HCT116 (cell line): ENCODE measurements at regions not wholly inside any gene's neighbourhood (a gene's known extent, or its start where the extent isn't known, plus 50 kb on each side); places are given as distances from the start of the nearest gene placed in this dataset.

Experiments used
- ATAC-seq: fragments of 200-7000 bp; cut with Tn5 transposase; 2 replicates; pipeline ENCODE4 v1.9.1; 2020; ENCODE audit warnings: mild to moderate bottlenecking, moderate library complexity
- BruUV-seq: library from RNA; stranded (reverse); fragments of 400-500 nt; replicated peaks from 2 replicates; lab custom pipeline; 2021; lab: Mats Ljungman, UMichigan
- CTCF ChIA-PET: fragments of 300-600 bp; sonication (Branson Sonifier 250); formaldehyde crosslinking; loops from one replicate; lab custom pipeline; 2021; ENCODE audit warnings: antibody characterized with exemption; lab: Charles Lee
- POLR2A ChIA-PET: fragments of 300-600, 350-600 bp; sonication (Branson Sonifier 250); formaldehyde crosslinking; loops from one replicate; lab custom pipeline; 2021; ENCODE audit warnings: antibody characterized with exemption; lab: Charles Lee
- RAD21 ChIA-PET, 2 experiments: fragments of 300-600 bp; sonication (Branson Sonifier 250); formaldehyde crosslinking; loops; one replicate each; lab custom pipeline; 2023; ENCODE audit warnings: low total read pairs in 2 of 2; ENCODE audit not compliant: uncharacterized antibody in 2 of 2, unreplicated experiment in 2 of 2, low non-redundant PET in 1 of 2; lab: Charles Lee
- DNase-seq: peaks from one replicate; pipeline ENCODE4 v3.0.0-alpha.2; 2010; ENCODE audit warnings: low read depth, low spot score
- H2AFZ ChIP-seq: fragments of 200-600 bp; shearing (Covaris generic), sonication (generic); 2 replicates; pipeline ENCODE4 v1.6.1; 2017; ENCODE audit warnings: low read depth, mixed run types, mixed read lengths, antibody characterized with exemption, low read length; ENCODE audit not compliant: poor library complexity, severe bottlenecking
- H3K27ac ChIP-seq: 2 replicates; pipeline ENCODE4 v1.5.1; 2012; ENCODE audit warnings: low read depth, low read length
- H3K27me3 ChIP-seq: fragments of 200-600 bp; sonication (generic); 2 replicates; pipeline ENCODE4 v1.6.1; 2016; ENCODE audit warnings: mixed run types, low read length, mixed read lengths; ENCODE audit not compliant: insufficient read depth
- H3K36me3 ChIP-seq, 2 experiments: fragments of 200-500 bp in 1 of 2; fragments of 200-600 bp in 1 of 2; sonication (Bioruptor generic) in 1 of 2; sonication (generic) in 1 of 2; 2 replicates each; pipeline versions ENCODE4 v1.5.1 to v1.6.1; 2014 to 2016; ENCODE audit warnings: low read length in 2 of 2, inconsistent platforms in 1 of 2, mixed read lengths in 1 of 2, mixed run types in 1 of 2; ENCODE audit not compliant: insufficient read depth in 2 of 2, control insufficient read depth in 1 of 2
- H3K4me1 ChIP-seq, 2 experiments: fragments of 200-600 bp in 1 of 2; sonication (generic) in 1 of 2; 2 replicates each; pipeline versions ENCODE4 v1.5.1 to v1.6.1; 2012 to 2017; ENCODE audit warnings: low read length in 2 of 2, inconsistent platforms in 1 of 2, mild to moderate bottlenecking in 1 of 2, mixed read lengths in 1 of 2, mixed run types in 1 of 2, moderate library complexity in 1 of 2; ENCODE audit not compliant: insufficient read depth in 2 of 2, control insufficient read depth in 1 of 2
- H3K4me2 ChIP-seq: fragments of 200-600 bp; sonication (generic); 2 replicates; pipeline ENCODE4 v1.6.1; 2017; ENCODE audit warnings: mixed run types, low read length, mixed read lengths
- H3K4me3 ChIP-seq, 2 experiments: fragments of 200-600 bp in 1 of 2; sonication (generic) in 1 of 2; replicated peaks in 1 of 2; 2 replicates each; pipeline ENCODE4 v1.5.1; 2011 to 2016; ENCODE audit warnings: low read length in 2 of 2, control low read depth in 1 of 2, low read depth in 1 of 2, mild to moderate bottlenecking in 1 of 2, mixed read lengths in 1 of 2, mixed run types in 1 of 2
- H3K79me2 ChIP-seq: fragments of 200-600 bp; sonication (generic); 2 replicates; pipeline ENCODE4 v1.6.1; 2017; ENCODE audit warnings: mild to moderate bottlenecking, mixed run types, low read length, moderate library complexity, mixed read lengths; ENCODE audit not compliant: insufficient read depth
- H3K9ac ChIP-seq: fragments of 200-600 bp; sonication (generic); 2 replicates; pipeline ENCODE4 v1.6.1; 2016; ENCODE audit warnings: low read length, mixed read lengths
- H3K9me2 ChIP-seq: fragments of 200-600 bp; sonication (generic), shearing (Covaris generic); 2 replicates; pipeline ENCODE4 v1.6.1; 2017; ENCODE audit warnings: mixed run types, mild to moderate bottlenecking, moderate library complexity; ENCODE audit not compliant: insufficient read depth
- H3K9me3 ChIP-seq, 2 experiments: fragments of 200-500 bp in 1 of 2; fragments of 200-600 bp in 1 of 2; sonication (Bioruptor generic) in 1 of 2; sonication (generic) in 1 of 2; 2 replicates each; pipeline ENCODE4 v1.6.1; 2014 to 2017; ENCODE audit warnings: low read length in 2 of 2, mixed read lengths in 2 of 2, inconsistent platforms in 1 of 2, low read depth in 1 of 2, mild to moderate bottlenecking in 1 of 2, mixed run types in 1 of 2, moderate library complexity in 1 of 2; ENCODE audit not compliant: control insufficient read depth in 1 of 2, insufficient read depth in 1 of 2
- H4K20me1 ChIP-seq: fragments of 200-600 bp; sonication (generic), shearing (Covaris generic); 2 replicates; pipeline ENCODE4 v1.6.1; 2017; ENCODE audit warnings: mixed run types, mild to moderate bottlenecking, moderate library complexity; ENCODE audit not compliant: insufficient read depth
- CBX3 ChIP-seq: IDR thresholded peaks from 2 replicates; pipeline ENCODE4 v1.6.1; 2012; ENCODE audit warnings: low read depth
- EGR1 ChIP-seq: IDR thresholded peaks from 2 replicates; pipeline ENCODE4 v1.6.1; 2012; ENCODE audit warnings: low read depth
- ELF1 ChIP-seq: IDR thresholded peaks from 2 replicates; pipeline ENCODE4 v1.6.1; 2012; ENCODE audit warnings: low read depth, borderline replicate concordance
- EZH2 ChIP-seq: fragments of 200-600 bp; sonication (generic); IDR thresholded peaks from 2 replicates; pipeline ENCODE4 v1.6.1; 2017; ENCODE audit warnings: antibody characterized with exemption, mixed run types
- EZH2phosphoT487 ChIP-seq: fragments of 200-600 bp; IDR thresholded peaks from 2 replicates; pipeline ENCODE4 v1.6.1; 2018; ENCODE audit warnings: antibody characterized with exemption, borderline replicate concordance
- FOSL1 ChIP-seq: IDR thresholded peaks from 2 replicates; pipeline ENCODE4 v1.6.1; 2012; ENCODE audit warnings: low read depth
- JUND ChIP-seq: IDR thresholded peaks from 2 replicates; pipeline ENCODE4 v1.6.1; 2012
- RAD21 ChIP-seq: IDR thresholded peaks from 2 replicates; pipeline ENCODE4 v1.6.1; 2012; ENCODE audit warnings: low read depth, mild to moderate bottlenecking
- SIN3A ChIP-seq: IDR thresholded peaks from 2 replicates; pipeline ENCODE4 v1.6.1; 2012; ENCODE audit warnings: low read depth
- SP1 ChIP-seq: IDR thresholded peaks from 2 replicates; pipeline ENCODE4 v1.6.1; 2012; ENCODE audit warnings: low read depth
- SRF ChIP-seq: IDR thresholded peaks from 2 replicates; pipeline ENCODE4 v1.6.1; 2012; ENCODE audit warnings: low read depth
- TCF7L2 ChIP-seq: IDR thresholded peaks from 2 replicates; pipeline ENCODE4 v1.7.0; 2011; ENCODE audit warnings: borderline replicate concordance, inconsistent platforms; ENCODE audit not compliant: insufficient read depth, insufficient read length; ENCODE audit errors: extremely low read depth
- ZFX ChIP-seq: fragments of 450-650 bp; IDR thresholded peaks from 2 replicates; pipeline ENCODE4 v1.6.1; 2017
- intact Hi-C: fragments of 100-400 bp; cut with micrococcal nuclease; formaldehyde crosslinking; loops from 2 replicates; pipeline ENCODE4 v1.10.0; 2022
- TF ChIP-seq, protein P1 (sequence below): IDR thresholded peaks from 2 replicates; pipeline ENCODE4 v1.6.1; 2012
- TF ChIP-seq, protein P2 (sequence below): IDR thresholded peaks from 2 replicates; pipeline ENCODE4 v1.6.1; 2012
- TF ChIP-seq, protein P3 (sequence below), 3 experiments: fragments of 200-600 bp in 1 of 3; sonication (generic) in 1 of 3; IDR thresholded peaks in 2 of 3; conservative IDR thresholded peaks in 1 of 3; 2 replicates each; pipeline ENCODE4 v1.5.1; 2012 to 2017; ENCODE audit warnings: low read depth in 2 of 3, low read length in 2 of 3, antibody characterized with exemption in 1 of 3, borderline replicate concordance in 1 of 3, control low read depth in 1 of 3, mild to moderate bottlenecking in 1 of 3, mixed read lengths in 1 of 3, mixed run types in 1 of 3, moderate library complexity in 1 of 3; ENCODE audit not compliant: insufficient read depth in 1 of 3
- TF ChIP-seq, protein P4 (sequence below): IDR thresholded peaks from 2 replicates; pipeline ENCODE4 v1.6.1; 2012; ENCODE audit warnings: low read depth

GRCh38 chr21:16337266-16337665 lies 607.5 kb downstream of the USP25 start:
- Histone ChIP-seq H4K20me1 (no peaks in the 10 kb centered on the region), H3K9ac (no peak overlapping the region), H3K27ac (no peak overlapping the region), H3K4me2 (no peak overlapping the region), H2AFZ (no peak overlapping the region), H3K9me2 (no peaks in the 10 kb centered on the region), H3K79me2 (no peaks in the 10 kb centered on the region), H3K27me3 (no peaks in the 10 kb centered on the region), H3K4me1 (no peaks in the 10 kb centered on the region), H3K9me3 (peaks cover 11 to 19% of the 10 kb centered on the region in 2 experiments; a peak in 2 of 4 replicates), H3K36me3 (no peaks in the 10 kb centered on the region), H3K4me3 (no peak overlapping the region)
- CTCF ChIA-PET, result no interaction called here
- POLR2A ChIA-PET, result no interaction called here
- ATAC-seq (no peak), DNase-seq (no peak)
- RAD21 ChIA-PET, result no interaction called here
- no peak for TF ChIP-seq ELF1
- intact Hi-C loops, result no loop called here
- no TSS peak for BruUV-seq

DNA sequence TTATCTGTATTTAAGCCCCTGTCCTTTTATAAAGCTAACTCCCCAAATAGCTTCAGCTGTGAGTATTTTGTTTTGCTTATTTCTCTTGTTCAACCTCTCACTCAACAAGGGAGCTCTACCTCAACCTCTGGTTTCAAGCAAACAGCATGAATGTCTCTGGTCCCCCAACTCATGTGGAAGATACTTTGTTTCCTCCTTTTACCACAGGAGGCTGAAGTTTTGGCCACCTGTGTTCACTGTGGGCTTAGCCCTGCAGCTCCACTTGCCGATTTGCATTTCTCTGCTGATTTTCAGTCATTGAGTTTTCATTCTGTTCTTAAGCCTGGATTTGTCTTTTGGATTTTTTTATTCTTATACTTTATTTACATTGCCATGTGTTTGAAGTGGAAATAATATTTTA lies 613.1 kb downstream of the USP25 start:
- Histone ChIP-seq H3K9ac (no peak overlapping the region), H3K4me3 (no peak overlapping the region), H3K79me2 (no peaks in the 10 kb centered on the region), H3K4me1 (no peaks in the 10 kb centered on the region), H3K36me3 (no peaks in the 10 kb centered on the region), H3K27ac (no peak overlapping the region), H4K20me1 (no peaks in the 10 kb centered on the region), H3K27me3 (no peaks in the 10 kb centered on the region), H3K9me2 (no peaks in the 10 kb centered on the region), H2AFZ (no peak overlapping the region), H3K9me3 (peaks cover 13 to 16% of the 10 kb centered on the region in 2 experiments; a peak in 3 of 4 replicates), H3K4me2 (no peak overlapping the region)
- TF ChIP-seq TCF7L2 (no peak), EZH2 (no peak), JUND (no peak), ZFX (no peak), FOSL1 (no peak), RAD21 (no peak), ELF1 (no peak), SIN3A (no peak), SRF (no peak), EGR1 (no peak), SP1 (no peak), CBX3 (no peak), EZH2phosphoT487 (no peak)
- TF ChIP-seq, protein P1, sequence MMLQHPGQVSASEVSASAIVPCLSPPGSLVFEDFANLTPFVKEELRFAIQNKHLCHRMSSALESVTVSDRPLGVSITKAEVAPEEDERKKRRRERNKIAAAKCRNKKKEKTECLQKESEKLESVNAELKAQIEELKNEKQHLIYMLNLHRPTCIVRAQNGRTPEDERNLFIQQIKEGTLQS, result no peak
- TF ChIP-seq, protein P2, sequence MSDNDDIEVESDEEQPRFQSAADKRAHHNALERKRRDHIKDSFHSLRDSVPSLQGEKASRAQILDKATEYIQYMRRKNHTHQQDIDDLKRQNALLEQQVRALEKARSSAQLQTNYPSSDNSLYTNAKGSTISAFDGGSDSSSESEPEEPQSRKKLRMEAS, result no peak
- TF ChIP-seq, protein P3, sequence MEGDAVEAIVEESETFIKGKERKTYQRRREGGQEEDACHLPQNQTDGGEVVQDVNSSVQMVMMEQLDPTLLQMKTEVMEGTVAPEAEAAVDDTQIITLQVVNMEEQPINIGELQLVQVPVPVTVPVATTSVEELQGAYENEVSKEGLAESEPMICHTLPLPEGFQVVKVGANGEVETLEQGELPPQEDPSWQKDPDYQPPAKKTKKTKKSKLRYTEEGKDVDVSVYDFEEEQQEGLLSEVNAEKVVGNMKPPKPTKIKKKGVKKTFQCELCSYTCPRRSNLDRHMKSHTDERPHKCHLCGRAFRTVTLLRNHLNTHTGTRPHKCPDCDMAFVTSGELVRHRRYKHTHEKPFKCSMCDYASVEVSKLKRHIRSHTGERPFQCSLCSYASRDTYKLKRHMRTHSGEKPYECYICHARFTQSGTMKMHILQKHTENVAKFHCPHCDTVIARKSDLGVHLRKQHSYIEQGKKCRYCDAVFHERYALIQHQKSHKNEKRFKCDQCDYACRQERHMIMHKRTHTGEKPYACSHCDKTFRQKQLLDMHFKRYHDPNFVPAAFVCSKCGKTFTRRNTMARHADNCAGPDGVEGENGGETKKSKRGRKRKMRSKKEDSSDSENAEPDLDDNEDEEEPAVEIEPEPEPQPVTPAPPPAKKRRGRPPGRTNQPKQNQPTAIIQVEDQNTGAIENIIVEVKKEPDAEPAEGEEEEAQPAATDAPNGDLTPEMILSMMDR (IDR thresholded peaks at IDR 0.05 in 2 of 3, conservative IDR thresholded peaks at IDR 0.05 in 1 of 3; ENCODE audit: borderline replicate concordance in 1 of 3, insufficient read depth in 1 of 3, low read depth in 2 of 3, low read length in 2 of 3), result no peak
- TF ChIP-seq, protein P4, sequence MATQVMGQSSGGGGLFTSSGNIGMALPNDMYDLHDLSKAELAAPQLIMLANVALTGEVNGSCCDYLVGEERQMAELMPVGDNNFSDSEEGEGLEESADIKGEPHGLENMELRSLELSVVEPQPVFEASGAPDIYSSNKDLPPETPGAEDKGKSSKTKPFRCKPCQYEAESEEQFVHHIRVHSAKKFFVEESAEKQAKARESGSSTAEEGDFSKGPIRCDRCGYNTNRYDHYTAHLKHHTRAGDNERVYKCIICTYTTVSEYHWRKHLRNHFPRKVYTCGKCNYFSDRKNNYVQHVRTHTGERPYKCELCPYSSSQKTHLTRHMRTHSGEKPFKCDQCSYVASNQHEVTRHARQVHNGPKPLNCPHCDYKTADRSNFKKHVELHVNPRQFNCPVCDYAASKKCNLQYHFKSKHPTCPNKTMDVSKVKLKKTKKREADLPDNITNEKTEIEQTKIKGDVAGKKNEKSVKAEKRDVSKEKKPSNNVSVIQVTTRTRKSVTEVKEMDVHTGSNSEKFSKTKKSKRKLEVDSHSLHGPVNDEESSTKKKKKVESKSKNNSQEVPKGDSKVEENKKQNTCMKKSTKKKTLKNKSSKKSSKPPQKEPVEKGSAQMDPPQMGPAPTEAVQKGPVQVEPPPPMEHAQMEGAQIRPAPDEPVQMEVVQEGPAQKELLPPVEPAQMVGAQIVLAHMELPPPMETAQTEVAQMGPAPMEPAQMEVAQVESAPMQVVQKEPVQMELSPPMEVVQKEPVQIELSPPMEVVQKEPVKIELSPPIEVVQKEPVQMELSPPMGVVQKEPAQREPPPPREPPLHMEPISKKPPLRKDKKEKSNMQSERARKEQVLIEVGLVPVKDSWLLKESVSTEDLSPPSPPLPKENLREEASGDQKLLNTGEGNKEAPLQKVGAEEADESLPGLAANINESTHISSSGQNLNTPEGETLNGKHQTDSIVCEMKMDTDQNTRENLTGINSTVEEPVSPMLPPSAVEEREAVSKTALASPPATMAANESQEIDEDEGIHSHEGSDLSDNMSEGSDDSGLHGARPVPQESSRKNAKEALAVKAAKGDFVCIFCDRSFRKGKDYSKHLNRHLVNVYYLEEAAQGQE, result no peak
- POLR2A ChIA-PET, result no interaction called here
- intact Hi-C loops, result no loop called here
- CTCF ChIA-PET, result no interaction called here
- BruUV-seq, result no TSS peak
- no peak for ATAC-seq
- RAD21 ChIA-PET, result no interaction called here
- no peak for DNase-seq
